HG02623 (cell line): ENCODE measurements at regions not wholly inside any gene's neighbourhood (a gene's known extent, or its start where the extent isn't known, plus 50 kb on each side); places are given as distances from the start of the nearest gene placed in this dataset.

Experiments used
- ATAC-seq: cut with Tn5 transposase; IDR thresholded peaks from one replicate; pipeline ENCODE4 v1.9.1; 2021; ENCODE audit warnings: moderate library complexity; ENCODE audit not compliant: unreplicated experiment

DNA sequence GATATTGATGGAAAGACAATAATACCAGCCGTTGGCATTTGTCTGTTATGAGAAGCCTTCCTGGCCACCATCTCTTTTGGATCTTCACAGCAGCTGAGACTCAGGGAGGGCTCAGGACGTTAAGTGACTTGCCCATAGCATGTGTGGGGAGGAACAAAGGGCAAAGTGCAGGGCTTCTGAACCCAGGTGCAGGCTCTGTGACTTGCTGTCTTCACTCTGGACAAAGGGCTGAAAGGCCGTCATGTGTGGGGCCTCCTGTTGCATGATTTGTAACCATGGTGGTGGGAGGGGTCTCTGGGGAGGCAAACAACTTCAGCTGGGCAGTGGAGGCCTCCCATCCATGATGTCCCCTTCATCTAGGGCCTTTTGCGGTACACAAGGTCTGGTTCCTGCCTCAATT is 65.5 kb upstream of the SIX2 start:
- no peak for ATAC-seq

DNA sequence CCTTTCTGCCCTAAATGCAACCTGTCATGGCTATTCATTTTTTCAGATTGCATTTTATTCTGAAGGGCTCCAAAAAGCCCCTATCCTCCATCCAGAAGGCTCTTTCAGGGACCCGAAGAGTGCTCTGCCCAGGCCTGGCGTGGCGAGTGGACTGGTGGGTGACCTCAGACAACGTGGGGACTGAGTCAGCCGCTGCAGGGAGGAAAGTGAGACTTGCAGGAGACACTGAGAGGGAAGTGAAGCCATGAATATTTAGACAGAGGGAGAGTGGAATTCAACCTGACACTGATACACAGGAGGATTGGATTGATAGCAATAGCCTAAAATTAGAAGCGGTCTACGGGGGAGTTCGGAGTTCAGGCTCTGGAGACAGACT is 63.6 kb upstream of the SIX2 start:
- no peak for ATAC-seq

DNA sequence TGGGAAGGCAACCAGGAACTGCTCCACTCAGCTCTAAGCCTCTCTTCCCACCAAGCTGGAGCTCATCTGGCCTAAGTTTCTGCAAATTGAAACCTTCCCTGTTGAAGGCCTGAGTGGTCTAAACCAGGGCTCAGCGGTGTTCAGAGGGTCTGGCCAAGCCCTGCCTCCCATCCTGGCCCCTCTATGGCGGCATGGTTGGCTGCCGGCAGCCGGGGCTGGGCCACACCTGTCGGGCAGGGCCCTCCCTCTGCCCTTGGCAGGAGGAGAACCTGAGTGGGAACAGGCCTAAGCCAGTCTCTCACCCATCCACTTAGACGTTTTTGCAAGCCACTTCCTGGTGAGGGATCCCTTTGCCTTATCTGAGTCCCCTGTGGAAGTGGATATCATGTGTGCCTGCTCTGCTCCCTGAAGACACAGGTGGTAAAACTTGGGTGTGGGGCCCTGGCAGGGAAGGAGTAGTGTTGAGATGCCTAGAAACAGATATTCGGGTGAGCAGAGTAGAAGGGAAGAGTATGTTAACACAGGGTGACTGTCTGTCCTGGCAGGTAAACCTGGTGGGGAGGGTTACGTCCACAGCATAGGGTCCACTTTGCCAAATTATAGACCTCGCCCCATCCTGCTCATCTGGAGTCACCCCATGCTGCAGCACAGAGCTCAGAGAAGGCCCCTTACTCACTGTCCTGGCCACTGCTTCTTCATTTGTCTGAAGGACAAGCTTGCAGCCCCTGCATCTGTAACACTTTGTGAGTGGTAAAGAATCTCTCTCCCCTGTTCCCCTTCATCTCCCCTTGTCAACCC is 63.0 kb upstream of the SIX2 start:
- ATAC-seq = no peak

DNA sequence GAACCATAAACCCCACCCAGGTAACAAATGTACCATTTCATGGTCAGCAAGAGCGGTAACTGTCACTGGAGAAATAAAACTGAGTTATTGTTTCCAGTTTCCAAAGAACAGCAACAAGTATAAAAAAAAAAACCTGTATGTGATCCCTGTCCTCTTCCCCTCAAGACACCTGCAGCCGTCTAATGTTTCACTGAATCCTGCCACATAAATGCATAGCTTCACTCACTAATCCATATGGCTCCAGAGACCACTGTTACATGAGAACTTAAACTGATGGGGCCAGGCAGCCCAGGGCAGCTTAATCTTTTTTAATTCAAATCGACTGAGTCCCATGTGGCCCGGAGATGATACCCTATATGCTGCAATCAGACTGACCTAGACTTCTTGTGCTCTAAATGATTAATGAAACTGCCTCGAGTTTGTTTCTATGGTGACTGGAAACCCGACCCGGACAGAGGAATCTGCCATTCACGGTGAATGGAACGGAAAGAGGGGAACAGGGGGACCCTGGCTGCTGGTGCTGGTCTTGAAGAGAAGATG is 60.9 kb upstream of the SIX2 start:
- no peak for ATAC-seq

DNA sequence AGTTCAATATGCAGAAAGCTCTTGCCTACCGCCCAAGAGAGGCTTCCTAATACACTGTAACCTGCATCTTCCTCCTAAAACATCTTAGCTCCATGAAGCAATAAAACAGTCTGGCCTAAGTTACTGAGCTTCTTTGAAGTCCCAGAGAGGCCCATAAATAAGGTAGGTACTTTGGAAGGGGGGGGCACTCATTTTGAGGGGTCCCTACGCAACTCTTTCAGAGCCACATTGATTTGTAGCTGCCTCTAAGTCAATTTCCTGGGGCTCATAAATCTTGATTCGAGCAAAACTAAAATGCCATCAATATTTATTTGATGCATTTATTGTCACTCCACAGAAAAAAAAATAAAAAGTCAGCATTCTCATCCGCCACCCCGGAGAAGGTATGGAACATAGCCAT is 60.4 kb upstream of the SIX2 start:
- ATAC-seq = no peak

DNA sequence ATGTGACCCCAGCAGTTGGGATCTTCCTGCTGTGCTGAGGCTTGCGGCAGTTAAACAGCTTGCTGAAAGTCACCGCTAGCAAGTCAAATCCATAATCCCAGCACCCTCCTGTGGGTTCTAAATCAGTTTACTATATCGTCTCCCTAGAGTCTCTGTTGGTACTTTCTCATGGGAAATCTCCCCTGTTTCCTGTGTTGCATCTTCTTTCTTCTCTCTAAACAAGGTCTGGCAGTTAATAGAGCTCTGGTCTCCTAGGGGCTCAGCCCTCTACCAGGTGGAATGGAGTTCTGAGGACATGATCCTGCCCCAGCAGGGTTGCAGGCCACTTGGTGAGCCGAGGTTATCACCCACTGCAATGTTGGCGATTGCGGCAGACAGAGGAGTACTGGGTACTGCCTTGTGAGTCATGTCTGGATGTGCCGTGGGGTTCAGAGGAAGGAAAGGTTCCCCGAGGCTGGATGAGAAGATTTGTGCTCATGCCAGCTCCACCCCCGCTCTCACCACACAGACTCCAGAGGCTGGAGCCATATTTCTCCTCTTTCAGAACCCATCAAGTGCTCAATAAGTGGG is 59.4 kb upstream of the SIX2 start:
- no peak for ATAC-seq

DNA sequence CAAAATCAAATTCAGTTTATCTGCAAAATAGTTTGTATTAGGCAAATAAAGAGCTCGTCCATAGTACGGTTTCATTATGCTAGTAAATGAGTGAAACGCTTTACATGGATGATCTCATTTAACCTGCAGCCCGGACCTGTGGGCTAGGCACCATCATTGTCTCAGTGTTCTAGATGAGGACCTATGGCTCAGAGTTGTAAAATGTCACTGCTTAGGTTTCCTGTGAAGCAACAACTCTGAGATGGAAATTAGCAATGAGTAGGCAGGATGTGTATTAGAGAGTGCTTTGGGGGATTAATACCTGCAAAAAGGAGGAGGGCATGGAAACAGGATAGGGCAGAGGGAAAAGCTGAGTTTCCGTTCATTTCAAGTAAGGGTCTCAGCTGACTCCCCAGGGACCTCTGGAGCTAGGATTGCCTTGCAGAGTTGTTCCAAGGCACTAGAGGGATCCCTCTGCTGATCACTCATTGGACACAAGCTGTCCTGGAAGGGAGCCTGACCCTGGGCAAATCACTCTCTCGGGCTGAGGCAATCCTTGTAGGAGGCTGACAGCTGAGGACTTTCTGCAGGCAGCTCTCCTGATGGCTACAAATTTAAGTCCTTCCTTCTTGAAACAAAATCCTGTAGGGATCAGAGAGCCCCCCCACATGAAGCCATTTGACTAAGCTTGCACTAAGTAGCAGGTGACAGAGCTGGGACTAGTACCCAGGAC is 58.8 kb upstream of the SIX2 start:
- ATAC-seq = no peak
